HG03095 (cell line): ENCODE measurements at regions not wholly inside any gene's neighbourhood (a gene's known extent, or its start where the extent isn't known, plus 50 kb on each side); places are given as distances from the start of the nearest gene placed in this dataset.

Experiments used
- ATAC-seq: cut with Tn5 transposase; IDR thresholded peaks from one replicate; pipeline ENCODE4 v1.9.1; 2021; ENCODE audit warnings: moderate library complexity; ENCODE audit not compliant: unreplicated experiment

DNA sequence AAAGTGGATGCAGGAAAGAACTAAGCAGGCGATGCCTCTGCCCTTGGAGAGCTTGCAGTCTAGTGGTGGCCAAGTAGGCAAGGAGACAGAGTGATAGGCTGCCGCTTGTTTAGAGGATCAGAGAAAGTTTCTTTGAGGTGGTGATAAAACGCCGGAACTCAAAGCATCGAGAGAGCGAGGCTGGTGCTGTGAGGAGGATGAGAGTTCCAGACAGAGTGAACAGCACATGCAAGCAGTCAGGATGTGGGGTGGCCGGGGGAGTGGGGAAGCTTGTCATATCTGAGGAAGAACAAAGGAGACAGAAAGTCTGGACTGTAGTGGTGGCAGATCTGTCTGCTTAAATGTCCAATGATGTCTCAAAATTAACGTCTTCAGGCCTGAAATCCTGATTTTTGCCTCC lies 319.7 kb downstream of the SNAPC1 start:
- no peak for ATAC-seq

DNA sequence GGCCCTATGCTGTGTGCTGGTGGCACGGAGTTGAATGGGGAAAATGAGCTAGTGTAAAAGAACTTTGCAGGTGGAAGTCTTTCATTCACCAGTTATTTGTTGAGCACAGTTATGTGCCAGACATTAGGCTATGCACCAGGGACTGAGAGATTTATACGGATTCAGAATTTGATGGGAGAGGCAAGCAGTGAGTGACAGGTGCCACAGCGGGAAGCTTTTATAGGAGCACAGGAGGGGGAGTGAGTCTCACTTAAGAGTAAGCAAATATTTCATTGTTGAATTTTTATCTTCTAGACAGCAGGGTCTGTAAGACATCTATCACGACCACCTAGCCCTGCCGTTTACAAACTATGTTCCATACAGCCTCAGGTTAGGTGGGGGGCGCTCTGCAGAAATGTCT lies 320.6 kb downstream of the SNAPC1 start:
- no peak for ATAC-seq

DNA sequence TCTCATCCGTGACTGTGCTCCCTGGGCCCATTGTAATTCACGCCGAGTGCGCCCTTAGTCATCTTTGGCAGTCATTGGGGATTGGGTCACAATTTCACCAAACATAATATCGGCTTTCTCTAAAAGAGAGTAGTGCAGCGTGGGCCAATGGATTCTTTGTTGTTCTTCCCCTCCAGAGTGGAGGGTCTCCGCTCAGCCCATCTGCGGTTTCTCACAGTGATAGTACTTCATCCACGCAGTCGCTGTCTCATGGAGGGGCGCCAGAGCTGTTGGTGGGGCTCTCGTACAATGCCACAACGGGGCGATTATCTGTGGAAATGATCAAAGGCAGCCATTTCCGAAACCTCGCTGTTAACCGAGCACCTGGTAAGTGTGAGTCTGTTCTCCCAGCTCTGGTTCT lies 321.8 kb downstream of the SNAPC1 start:
- no peak for ATAC-seq

DNA sequence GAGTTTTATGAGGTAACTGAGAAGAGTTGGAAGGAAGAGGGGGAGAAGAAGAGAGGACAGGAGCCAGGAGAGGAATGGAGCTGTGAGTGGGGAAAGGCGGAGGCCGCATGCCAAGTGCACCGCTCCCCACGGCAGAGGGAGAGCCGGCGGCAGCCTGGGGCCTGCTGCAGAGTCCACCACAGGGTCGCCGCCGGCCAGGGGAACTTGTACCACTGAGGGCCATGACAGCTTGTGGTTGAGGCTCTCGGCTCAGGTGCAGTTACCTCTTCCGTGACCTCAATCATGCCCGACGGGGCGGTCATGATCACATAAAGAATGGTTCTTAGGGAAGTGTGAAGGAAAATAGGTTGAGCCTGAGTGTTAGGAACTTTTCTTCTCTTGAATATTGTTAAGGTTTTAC lies 325.0 kb downstream of the SNAPC1 start:
- ATAC-seq: no peak

DNA sequence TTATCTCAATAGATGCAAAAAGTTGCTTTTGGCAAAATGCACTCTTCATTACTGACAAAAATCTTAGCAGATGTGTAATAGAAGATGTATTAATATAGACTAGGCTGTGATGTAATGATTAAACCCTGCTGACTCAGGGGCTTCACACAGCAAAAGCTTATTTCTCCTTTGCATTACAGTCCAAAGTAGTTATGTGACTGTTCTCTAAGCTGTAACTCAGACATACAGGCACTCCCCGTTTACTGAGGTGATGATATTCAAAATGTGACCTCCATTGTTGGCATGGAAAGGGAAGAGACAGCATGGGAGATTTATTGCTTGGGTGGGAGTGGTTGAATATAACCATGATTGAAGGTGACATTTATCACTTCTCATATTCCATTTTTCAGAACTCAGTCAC lies 331.5 kb downstream of the SNAPC1 start:
- no peak for ATAC-seq

DNA sequence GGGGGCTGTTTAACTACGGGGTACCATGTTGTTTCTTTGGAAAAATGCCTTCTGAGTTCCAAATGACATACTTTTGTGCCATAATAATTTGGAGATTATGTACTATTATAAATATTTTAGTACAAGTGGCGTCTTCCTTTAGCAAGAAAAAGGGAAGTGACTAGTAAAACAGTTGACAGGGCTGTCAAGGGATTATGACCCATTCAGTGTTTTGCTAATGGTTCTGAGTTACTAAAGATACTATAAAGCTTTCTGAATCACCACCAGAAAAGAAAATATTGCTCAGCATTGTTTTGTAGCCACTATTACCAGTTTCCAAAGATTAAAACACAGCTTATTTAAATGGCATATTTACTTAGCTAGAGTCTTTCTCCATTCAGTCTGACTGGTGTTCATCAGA lies 334.9 kb downstream of the SNAPC1 start:
- ATAC-seq: no peak

DNA sequence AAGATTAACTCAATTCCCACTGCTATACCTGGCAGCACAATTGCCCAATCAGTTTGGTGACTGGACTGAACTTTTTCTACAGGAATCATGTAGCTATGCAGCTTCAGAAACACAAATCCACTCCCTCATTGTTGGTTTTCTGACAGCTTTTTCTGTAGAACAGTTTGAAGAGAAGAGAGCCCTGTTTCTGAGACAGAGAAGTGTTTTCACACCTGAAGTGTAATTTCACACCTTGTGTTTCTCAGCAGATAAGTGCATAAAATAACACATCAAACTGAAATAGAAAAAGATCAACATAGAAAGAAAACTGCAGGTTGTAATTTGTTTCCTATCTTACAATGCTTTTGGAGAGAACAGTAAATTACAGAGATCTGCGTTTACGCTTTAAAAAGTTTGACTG lies 335.6 kb downstream of the SNAPC1 start:
- ATAC-seq: no peak

DNA sequence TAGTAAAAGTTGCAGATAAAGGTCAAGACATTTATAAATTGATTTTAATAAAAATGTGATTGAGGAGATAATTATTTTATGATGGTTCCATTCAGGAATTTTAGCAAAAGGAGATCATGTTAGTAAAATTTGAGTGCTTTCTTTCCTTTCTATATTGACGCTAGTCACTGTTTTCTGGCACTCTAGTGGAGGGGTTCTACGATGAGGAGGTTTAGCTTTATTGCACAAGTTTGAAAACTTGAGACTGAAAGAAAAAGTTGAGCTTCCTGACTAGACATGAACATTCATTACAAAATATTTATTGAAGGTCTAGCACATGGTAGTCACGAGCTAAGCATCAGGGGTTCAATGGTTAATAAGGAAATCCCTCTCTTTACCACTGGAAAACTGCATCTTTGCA lies 336.1 kb downstream of the SNAPC1 start:
- no peak for ATAC-seq

DNA sequence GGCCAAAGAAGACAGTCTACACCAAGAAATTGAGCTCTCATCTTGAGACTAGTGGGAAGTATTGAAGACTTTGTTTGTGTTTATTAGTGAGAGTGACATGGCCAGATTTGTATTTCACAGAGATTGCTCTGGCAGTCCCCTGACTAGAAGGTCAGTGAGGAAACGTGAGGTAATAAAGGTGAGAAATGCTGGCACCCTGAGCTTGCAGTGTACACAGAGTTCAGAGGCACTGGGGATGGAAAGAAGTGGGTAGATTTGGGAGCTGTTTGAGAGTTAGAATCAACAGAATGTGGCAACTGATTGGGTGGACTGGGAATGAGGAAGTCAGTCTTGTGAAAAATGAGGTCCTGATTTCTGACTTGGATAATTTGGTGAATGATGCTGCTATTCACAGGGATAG lies 336.9 kb downstream of the SNAPC1 start:
- ATAC-seq: no peak

DNA sequence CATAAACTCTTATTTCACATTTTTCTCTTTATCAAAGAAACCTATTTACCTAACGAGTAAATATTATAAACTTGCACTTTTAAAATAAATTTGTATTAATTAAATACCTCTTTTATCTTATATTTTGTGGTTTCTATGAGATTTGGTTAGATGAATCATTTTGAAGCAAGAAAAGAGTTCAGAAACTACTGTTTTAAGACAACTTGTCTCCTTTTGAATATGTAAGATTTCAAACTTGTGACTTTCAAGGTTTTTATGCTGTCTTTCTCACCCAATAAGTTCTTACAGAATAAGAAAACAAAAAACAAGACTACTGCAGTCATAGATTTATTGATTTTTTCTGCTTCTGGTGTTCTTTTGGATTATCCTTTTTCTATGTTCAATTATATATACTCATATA lies 339.0 kb downstream of the SNAPC1 start:
- ATAC-seq: no peak

DNA sequence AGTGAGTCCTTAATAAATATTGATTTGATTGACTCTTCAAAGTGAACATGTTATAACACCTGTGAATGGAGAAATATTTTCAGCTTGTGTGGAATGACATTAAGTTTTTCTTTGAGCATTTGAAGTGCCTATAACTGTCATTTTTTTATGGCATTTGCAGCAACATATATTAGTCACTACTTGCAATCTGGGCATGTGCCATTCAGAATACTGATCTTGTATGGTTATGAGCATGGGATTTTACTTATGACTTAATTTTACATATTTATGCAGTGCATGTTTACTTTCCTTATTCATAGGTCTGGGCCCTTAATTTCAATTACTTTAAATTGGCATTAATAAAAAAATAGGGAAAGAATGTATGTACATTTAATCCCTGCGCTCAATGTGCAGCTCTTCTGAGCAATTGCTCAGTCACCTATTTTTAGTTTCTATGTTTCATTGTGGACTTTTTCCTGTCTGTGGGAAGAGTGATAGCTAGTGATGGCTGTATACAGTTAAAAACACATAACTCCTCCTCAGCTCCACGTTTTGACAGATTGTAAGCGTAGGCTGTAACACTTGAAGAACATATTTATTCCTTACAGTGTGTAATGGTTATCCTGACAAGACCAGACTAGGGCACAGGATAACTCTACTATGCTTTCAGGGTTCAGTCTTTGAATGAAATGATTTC lies 339.6 kb downstream of the SNAPC1 start:
- ATAC-seq: no peak

DNA sequence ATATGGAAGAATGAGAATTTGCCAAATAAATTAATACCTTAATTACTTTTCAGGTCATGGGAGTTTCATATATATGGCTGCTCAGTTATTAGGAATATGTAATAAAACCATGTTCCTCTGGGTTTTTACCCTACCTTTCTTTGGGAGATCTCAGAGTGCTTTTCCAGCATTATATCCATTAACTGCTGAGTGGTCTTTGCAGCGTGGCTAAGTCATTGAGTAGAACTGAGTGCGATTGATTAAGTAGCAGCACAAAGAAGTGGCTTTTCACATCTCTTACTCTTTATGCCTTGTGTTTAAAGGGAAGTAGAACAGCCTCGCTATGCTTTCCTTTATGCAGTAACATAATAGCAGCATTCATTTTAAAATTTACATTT lies 340.1 kb downstream of the SNAPC1 start:
- ATAC-seq: no peak

DNA sequence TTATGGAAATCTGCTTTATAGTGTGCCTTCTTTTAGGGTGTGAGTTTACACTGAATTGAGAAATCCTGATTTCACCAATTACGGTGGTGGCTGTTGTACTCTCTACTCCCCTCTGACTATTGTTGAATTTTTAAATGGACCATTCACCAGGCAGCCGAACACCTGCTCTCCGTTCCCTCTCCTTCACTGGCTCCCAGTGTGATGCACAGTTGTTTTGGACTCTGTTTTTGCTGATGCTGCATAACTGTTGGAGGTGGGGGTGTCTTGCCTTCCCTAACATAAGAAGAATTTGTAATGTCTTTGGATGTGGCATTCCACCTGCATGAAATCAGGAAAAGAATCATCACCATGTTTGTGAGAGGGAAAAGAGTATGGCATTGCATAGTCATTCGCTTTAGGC lies 341.2 kb downstream of the SNAPC1 start:
- no peak for ATAC-seq

DNA sequence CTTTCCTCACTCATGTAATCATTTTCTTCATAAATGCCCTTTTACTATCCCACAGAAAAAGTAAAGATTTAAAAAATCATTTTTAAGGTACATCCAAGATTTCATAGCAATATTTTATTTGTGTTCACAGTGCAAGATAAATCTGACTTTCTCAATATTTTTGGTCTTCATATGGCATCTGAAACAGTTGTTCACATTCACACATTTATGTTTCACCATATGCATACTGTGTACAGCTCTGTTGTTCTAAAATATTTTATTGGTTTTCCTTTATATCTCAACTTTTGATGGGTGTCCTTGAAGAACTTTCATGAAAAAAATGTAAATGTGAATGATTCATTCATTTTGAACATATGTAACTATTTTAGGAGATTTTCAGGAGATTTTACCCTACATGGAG lies 348.7 kb downstream of the SNAPC1 start:
- ATAC-seq: no peak

DNA sequence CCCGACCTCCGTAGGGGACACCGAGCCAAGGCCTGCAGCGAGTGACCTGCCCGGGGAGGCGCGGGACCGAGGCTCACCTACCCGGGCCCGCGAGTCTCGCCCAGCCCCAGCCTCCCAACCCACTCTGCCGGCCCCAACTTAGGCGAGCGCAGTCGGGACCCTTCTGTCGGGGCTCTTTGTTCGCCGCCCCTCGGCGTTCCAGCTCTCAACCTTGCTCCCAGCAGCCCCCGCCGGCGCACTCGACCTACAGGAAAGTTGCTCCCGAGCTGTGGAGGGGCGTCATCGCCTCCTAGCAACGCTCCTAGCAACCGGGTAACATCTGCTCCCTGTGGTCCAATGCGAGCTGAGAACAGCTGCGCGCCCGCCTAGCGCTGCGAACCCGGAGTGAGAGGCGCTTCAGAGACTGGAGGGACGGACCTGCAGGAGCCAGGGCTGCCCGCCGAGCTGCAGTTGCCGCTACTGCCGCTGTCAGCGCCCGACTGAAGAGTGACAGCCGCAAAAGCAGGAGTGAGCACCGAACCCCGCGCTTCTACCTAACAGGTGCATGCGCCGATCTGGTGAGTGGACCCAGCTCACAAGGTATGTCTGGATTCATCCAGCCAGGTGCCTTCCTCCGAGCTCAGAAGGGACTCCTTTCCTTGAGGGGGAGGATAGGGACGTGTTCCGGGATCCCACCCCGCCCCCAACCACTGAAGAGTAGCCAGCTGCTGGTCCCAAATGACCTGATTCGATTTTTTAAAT lies 355.0 kb downstream of the SNAPC1 start:
- ATAC-seq: peak; percentile 91

DNA sequence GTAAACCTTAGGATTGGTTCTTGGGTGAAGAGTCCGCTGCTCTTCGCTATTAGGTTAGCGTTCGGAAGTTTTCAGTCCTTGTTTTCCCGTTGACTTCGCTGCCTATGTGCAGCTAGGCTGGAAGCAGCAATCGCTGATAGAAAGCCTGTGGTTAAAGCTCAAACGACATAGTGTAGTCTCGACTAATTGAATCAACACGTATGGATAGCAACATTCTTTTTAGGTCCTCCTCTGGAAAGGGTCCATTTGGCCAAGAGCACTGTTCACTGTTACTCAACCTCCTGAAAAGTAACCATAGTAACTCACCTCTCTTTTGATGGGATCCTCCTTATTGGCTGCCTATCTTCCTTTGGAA lies 355.5 kb downstream of the SNAPC1 start:
- no peak for ATAC-seq

DNA sequence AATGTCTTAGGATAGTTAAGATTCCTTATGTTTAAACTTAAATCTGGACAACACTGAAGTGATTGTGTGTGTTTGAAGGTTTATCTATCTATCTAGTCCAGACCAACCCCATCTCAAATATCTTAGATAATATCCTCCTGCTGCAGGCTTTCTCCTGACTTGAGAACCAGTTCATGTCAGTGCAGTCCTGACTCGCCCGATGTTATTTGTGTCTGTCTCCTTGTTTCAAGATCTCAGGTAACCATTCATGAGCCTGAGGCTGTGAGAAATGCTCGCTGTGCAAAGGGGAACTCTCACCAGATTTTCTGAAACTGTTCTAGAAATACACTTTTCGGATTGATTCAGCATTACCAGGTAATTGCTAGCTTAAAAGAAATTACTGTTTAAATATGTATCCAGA lies 356.2 kb downstream of the SNAPC1 start:
- no peak for ATAC-seq

DNA sequence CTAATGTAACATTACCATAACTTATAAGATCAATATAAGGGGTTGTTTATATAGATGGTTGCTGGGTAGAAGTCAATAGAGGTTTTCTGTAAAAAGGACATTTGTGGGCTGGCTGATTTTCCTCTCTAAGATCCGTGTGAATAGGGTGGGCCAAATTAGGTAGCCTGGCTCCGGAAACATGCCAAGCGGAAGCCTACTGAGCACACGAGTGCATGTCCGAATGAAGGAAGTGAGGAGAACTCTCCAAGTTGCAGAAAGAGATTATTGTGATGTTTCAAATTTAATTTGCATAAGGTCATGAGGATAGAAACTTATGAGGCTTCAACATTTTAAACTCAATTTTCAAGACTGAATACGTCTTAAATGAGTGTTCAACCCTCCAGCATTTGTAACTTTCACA lies 356.7 kb downstream of the SNAPC1 start:
- ATAC-seq: no peak

DNA sequence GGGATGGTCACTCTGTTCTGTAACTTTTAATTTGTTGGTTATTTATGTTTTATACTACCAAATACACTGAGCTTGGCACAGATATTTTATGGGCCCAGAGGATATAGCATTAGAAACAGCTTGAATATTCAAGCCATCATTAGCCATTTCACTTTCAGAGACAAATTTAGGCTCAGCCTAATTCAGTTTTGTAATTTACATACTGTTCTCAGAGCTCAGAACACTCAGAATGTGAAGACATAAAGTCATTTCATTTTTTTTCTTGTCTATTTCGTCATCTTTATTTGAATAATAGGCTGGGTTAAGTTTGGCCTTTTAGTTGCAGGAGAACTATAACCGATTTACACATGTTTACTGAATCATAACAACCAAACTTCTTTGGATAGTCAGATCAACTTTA lies 361.7 kb downstream of the SNAPC1 start:
- ATAC-seq: peak; percentile 66

DNA sequence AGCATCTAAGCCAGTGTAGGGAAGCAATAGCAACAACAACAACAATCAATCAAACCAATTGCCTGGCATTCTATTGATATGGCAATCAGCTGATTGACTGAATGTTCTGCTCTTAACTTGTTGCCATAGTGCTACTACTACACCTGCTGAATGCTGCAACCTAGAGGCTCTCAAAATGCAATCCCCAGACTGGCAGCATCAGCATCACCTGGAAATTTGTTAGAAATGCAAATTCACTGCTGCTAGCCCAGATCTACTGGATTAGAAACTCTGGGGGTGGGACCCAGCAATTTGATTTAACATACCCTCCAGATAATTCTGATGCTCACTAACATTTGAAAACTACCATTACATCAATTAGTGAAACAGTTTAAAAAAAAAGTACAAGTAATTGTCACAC lies 363.6 kb downstream of the SNAPC1 start:
- no peak for ATAC-seq

DNA sequence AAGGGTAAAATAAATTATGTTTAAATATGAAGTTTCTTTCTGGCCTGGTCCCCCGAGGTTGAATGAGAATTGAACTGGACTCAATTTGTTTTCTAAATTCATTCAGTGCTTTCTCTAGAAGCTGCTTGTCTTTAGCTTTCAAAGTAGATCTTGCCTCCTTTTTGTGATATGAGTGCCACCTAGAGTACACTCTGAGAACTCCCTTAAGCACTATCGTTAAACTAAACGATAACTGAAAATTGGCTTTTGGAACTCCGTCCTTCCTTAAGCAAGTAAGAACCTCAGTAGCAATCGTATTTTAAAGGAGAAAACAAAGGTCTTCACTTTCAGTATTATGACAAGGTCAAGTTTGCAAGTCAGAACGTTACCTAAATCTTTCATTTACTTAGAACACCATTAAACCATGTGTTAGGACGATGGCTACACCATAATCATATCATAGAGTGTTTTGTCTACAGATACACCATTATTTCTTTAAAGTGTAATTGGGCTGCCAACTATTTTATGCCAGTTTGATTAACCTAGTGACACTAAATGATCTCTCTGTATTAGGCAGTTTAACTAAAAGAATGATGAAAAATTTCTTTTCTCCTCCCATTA lies 364.8 kb downstream of the SNAPC1 start:
- ATAC-seq: no peak

DNA sequence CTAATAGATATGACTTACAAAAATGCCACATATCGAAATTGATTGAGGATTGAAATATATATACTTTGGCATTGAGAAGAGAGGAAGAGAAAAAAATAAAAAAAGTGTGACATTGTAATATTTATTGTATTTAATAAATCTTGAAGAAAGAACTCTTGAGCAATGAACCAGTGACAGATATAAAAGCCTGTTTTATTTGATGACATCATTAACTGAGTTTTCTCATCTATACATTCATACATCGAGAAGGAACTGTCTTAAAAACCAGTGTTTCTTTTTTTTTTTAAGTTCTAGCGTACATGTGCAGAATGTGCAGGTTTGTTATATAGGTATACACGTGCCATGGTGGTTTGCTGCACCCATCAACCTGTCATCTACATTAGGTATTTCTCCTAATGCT lies 368.2 kb downstream of the SNAPC1 start:
- no peak for ATAC-seq
